ENCODE measurements at regions not wholly inside any gene's neighbourhood (a gene's known extent, or its start where the extent isn't known, plus 50 kb on each side); places are given as distances from the start of the nearest gene placed in this dataset.

- no peak for TF ChIP-seq YY1 (IDR thresholded peaks at IDR 0.05; ENCODE audit: insufficient read depth, insufficient replicate concordance, low read depth, low read length)
- no peak for TF ChIP-seq SOX6 (IDR thresholded peaks at IDR 0.05)
- TF ChIP-seq SOX6 (CRISPR knock-in tag; IDR thresholded peaks at IDR 0.05): no peak
- no peak for TF ChIP-seq CTCF (CRISPR knock-in tag; IDR thresholded peaks at IDR 0.05)
- no peak for TF ChIP-seq MYC (CRISPR knock-in tag; IDR thresholded peaks at IDR 0.05; ENCODE audit: borderline replicate concordance)
- no peak for TF ChIP-seq ZNF18 (CRISPR knock-in tag; IDR thresholded peaks at IDR 0.05; ENCODE audit: insufficient replicate concordance)
- TF ChIP-seq ZNF639 (CRISPR knock-in tag; conservative IDR thresholded peaks at IDR 0.05): no peak
- TF ChIP-seq HDAC1 (CRISPR knock-in tag; IDR thresholded peaks at IDR 0.05): no peak
- no peak for TF ChIP-seq NR2C2 (CRISPR knock-in tag; IDR thresholded peaks at IDR 0.05; ENCODE audit: borderline replicate concordance)
- no peak for TF ChIP-seq MXD1 (CRISPR knock-in tag; IDR thresholded peaks at IDR 0.05)
Observed at GRCh38 chr9:103761466-103761865, 332.6 kb upstream of the SMC2 start.
